Skin of body (tissue), 1 donor: ENCODE measurements at regions not wholly inside any gene's neighbourhood (a gene's known extent, or its start where the extent isn't known, plus 50 kb on each side); places are given as distances from the start of the nearest gene placed in this dataset.
"Not testable (repeated sequence)": the region's sequence is repeated elsewhere in the genome, so short reads cannot be mapped to it uniquely, and the experiment has no call there.

Source experiments
- DNase-seq: peaks from one replicate; lab custom pipeline; 2025; lab: John Stamatoyannopoulos, UW

- no peak for DNase-seq
These were observed 142.4 kb downstream of the ZFP64 start for GRCh38 chr20:52049001-52049731.

DNA sequence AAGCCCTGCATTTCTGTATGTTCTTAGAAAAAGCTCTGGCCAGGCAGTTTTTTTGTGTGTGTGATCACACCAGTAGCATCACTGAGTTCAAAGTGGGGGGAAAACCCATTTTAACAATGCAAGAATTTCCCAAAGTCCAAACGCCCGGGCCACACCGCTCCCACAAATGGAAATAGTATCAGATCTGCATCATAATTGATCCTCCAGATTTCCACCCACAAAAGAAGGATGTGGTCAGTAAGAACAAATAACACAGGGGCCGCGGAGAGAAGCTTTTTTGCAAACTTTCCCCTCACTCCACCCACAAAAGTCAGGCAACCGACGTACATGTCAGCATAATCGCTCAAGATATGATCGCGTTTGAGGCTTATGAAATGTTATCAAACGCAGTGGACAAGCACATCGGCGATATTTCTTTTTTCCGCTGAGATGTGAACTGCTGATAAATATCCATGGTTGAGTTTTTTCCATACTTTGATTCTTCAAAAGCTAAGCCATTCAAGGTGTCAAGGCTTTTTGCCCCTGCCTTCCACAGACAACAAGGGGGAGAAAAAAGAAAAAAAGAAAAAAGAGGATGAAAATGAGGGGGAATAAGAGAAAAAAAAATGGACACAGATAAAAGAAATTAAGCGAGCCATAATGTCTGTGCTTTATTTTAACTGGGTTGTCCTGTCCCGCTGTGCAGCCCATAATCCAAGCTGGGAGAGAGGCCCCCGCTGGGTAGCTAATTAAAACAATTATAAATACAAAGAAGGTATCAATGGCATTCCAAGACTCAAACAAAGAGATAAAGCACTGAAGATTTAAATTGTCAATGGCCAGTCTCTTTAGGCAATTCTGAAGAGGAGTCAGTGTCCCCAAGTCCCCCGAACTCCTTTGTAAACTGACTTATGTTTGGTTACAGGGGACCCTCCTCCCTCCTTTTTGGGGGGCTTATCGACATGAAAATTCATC lies 143.5 kb downstream of the ZFP64 start:
- DNase-seq, result no peak

DNA sequence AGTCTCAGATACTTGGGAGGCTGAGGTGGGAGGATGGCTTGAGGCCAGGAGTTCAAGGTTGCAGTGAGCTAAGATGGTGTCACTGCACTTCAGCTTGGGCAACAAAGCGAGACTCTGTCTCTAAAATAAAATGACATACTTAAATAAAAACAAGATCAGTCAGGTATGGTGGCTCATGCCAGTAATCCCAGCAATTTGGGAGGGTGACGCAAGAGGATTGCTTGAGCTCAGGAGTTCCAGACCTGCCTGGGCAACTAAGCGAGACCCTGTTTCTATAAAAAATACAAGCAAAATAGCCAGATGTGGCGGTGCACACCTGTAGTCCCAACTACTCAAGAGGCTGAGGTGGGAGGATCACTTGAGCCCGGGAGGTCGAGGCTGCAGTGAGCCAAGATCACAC lies 149.6 kb downstream of the ZFP64 start:
- DNase-seq, result no peak

GRCh38 chr20:52039790-52040189 lies 151.8 kb downstream of the ZFP64 start:
- DNase-seq, result no peak

DNA sequence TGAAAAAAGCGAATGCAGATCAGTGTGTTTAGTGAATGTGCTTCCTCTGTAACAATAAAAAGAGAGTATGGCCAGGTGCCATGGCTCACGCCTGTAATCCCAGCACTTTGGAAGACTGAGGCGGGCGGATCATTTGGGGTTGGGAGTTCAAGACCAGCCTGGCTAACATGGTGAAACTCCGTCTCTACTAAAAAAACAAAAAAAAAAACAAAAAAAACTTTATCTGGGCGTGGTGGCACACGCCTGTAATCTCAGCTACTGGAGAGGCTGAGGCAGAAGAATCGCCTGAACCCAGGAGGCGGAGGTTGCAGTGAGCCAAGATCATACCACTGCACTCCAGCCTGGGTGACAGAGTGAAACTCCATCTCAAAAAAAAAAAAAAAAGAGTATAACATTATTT lies 152.9 kb downstream of the ZFP64 start:
- DNase-seq, result not testable (repeated sequence)

DNA sequence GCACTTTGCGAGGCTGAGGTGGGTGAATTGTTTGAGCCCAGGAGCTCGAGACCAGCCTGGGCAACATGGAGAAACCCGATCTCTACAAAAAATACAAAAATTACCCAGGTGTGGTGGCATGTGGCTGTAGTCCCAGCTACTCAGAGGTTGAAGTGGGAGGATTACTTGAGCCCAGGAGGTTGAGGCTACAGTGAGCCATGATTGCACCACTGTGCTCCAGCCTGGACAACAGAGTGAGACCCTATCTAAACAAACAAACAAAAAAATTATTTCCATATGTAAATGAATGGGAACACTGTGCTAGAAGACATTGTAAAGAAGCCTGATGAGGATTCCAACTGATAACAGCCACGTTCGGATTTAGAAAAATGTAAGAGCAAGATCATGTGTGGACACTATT lies 154.2 kb downstream of the ZFP64 start:
- no peak for DNase-seq

GRCh38 chr20:52035977-52036376 lies 155.6 kb downstream of the ZFP64 start:
- DNase-seq, result no peak

- no peak for DNase-seq
These were observed 156.1 kb downstream of the ZFP64 start for GRCh38 chr20:52035498-52035897.

- no peak for DNase-seq
These were observed 157.0 kb downstream of the ZFP64 start for GRCh38 chr20:52034581-52034980.

GRCh38 chr20:52033313-52033712 lies 158.3 kb downstream of the ZFP64 start:
- DNase-seq, result no peak

GRCh38 chr20:52032304-52032683 lies 159.3 kb downstream of the ZFP64 start:
- DNase-seq, result not testable (repeated sequence)

GRCh38 chr20:52031563-52032303 lies 159.8 kb downstream of the ZFP64 start:
- DNase-seq, result peak; percentile 69

DNA sequence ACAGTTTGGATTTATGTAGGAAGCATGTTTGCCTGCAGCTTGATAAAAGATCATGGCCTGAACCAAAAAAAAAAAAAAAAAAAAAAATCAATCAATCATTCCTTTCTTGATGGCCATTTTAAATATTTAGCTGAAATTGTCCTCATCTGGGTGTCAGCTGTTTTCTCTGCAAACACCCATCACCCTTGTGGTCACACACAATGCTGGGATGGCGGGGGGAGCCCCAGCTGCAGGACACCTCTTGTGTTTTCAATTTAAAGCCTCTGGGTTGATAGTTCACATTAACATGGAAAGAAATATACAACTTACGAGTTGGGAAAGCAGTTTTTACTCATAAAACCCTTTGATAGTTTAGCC lies 160.4 kb downstream of the ZFP64 start:
- DNase-seq, result peak; percentile 45

DNA sequence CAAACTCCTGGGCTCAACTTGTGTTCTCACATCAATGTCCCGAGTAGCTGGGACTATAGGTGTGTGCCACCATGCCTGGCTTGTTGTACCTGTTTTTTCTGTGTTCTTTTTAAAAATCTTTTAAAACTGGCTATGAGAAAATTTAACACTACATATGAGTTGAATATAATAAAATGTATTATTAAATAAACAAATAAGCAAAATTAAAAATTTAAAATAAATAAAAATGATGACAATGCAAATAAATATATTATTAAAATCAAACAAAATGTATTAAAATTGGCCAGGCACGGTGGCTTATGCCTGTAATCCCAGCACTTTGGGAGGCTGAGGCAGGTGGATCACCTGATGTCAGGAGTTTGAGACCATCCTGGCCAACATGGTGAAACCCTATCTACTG lies 162.4 kb downstream of the ZFP64 start:
- not testable (repeated sequence) for DNase-seq

GRCh38 chr20:52025938-52026337 lies 165.6 kb downstream of the ZFP64 start:
- no peak for DNase-seq

DNA sequence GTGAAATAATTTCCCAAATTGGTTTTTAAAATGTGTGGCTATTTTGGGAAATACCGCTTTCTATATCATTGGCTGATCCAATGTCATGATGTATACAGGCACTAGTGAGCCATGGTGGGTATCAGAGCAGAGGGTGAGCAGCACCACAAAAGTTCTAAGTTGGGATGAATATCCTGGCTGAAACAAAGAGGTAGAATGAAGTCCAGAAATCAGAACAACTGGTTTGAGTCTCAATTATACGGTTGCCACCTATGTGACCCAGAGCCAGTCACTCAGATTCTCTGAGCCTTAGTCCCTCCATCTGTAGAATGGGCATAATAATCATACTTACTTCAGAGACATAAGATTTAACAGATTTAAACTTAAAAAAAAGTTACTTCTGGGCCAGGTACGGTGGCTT lies 172.3 kb downstream of the ZFP64 start:
- DNase-seq, result no peak

GRCh38 chr20:52017669-52018317 lies 173.8 kb downstream of the ZFP64 start:
- DNase-seq, result no peak

GRCh38 chr20:52016022-52016421 lies 175.6 kb downstream of the ZFP64 start:
- DNase-seq, result no peak

- no peak for DNase-seq
These were observed 176.4 kb downstream of the ZFP64 start for GRCh38 chr20:52015155-52015554.

GRCh38 chr20:52012079-52012478 lies 179.5 kb downstream of the ZFP64 start:
- DNase-seq, result peak; percentile 40

DNA sequence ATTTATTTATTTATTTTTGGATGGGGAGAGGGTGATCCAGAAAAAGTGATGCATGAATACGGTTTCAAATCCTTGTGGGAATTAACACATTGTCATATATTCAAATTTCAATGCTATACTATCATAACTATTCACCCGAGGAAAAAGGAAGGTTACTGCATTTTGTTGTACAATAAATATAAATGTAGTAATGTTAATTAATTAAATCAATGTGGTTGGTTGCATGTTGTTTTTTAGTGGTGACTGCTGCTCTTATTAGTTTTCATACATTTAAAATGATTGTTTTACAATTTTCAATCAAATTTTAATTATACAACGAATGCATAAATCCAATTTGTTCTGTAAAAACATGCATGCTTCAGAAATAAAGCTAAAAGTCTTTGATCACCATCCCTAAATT lies 180.5 kb downstream of the ZFP64 start:
- DNase-seq, result no peak

- no peak for DNase-seq
These were observed 181.0 kb downstream of the ZFP64 start for GRCh38 chr20:52010541-52010940.
